ENCODE measurements at regions not wholly inside any gene's neighbourhood (a gene's known extent, or its start where the extent isn't known, plus 50 kb on each side); places are given as distances from the start of the nearest gene placed in this dataset.

- Histone ChIP-seq H3K9me3 (no peaks in the 10 kb centered on the region), H3K36me3 (no peaks in the 10 kb centered on the region), H3K4me3 (no peak overlapping the region), H3K27ac (no peak overlapping the region), H3K4me1 (no peaks in the 10 kb centered on the region), H3K27me3 (no peaks in the 10 kb centered on the region)
- intact Hi-C loops (cut with DNase I; ENCODE audit: low total_unique reads), result no loop called here
- DNase-seq (ENCODE audit: low spot score in 2 of 2), result no peak
- TF ChIP-seq POLR2AphosphoS5 (IDR thresholded peaks at IDR 0.05) (no peak), CTCF (IDR thresholded peaks at IDR 0.05) (no peak), POLR2A (IDR thresholded peaks at IDR 0.05) (no peak)
These were observed 220.8 kb downstream of the COG6 start for GRCh38 chr13:39876258-39876657.

- H3K27ac ChIP-seq, result no peak overlapping the region
These were observed 221.7 kb downstream of the COG6 start for GRCh38 chr13:39877134-39877533.

GRCh38 chr13:39879286-39880035, 224.0 kb downstream of the COG6 start:
- no peaks in the 10 kb centered on the region for H3K27me3 ChIP-seq
- intact Hi-C loops (cut with DNase I; ENCODE audit: low total_unique reads), result no loop called here
- no peaks in the 10 kb centered on the region for H3K4me1 ChIP-seq
- no peak overlapping the region for H3K27ac ChIP-seq
- no peak for DNase-seq (ENCODE audit: low spot score in 2 of 2)
- no peak overlapping the region for H3K4me3 ChIP-seq
- no peaks in the 10 kb centered on the region for H3K36me3 ChIP-seq
- H3K9me3 ChIP-seq, result peaks cover 6 to 7% of the 10 kb centered on the region in 2 donors
- TF ChIP-seq POLR2A (IDR thresholded peaks at IDR 0.05) (no peak), CTCF (IDR thresholded peaks at IDR 0.05) (no peak), POLR2AphosphoS5 (IDR thresholded peaks at IDR 0.05) (no peak)

More at GRCh38 chr13:39877134-39877533, 221.7 kb downstream of the COG6 start:
- H3K4me3 ChIP-seq, result no peak overlapping the region
- H3K9me3 ChIP-seq, result no peaks in the 10 kb centered on the region
- no peaks in the 10 kb centered on the region for H3K36me3 ChIP-seq
- H3K4me1 ChIP-seq, result no peaks in the 10 kb centered on the region
- no peak for DNase-seq (ENCODE audit: low spot score in 2 of 2)
- intact Hi-C loops (cut with DNase I; ENCODE audit: low total_unique reads), result no loop called here
- no peaks in the 10 kb centered on the region for H3K27me3 ChIP-seq
- TF ChIP-seq POLR2AphosphoS5 (IDR thresholded peaks at IDR 0.05), result no peak
- TF ChIP-seq POLR2A (IDR thresholded peaks at IDR 0.05), result no peak
- TF ChIP-seq CTCF (IDR thresholded peaks at IDR 0.05), result no peak

- Histone ChIP-seq H3K4me3 (no peak overlapping the region), H3K27me3 (no peaks in the 10 kb centered on the region), H3K4me1 (no peaks in the 10 kb centered on the region), H3K9me3 (peaks cover 7 to 12% of the 10 kb centered on the region in 2 donors), H3K36me3 (no peaks in the 10 kb centered on the region), H3K27ac (no peak overlapping the region)
- TF ChIP-seq POLR2AphosphoS5 (IDR thresholded peaks at IDR 0.05), result no peak
- TF ChIP-seq CTCF (IDR thresholded peaks at IDR 0.05), result no peak
- DNase-seq (ENCODE audit: low spot score in 2 of 2), result no peak
- intact Hi-C loops (cut with DNase I; ENCODE audit: low total_unique reads), result no loop called here
These were observed 225.9 kb downstream of the COG6 start for GRCh38 chr13:39881383-39881782.

GRCh38 chr13:39881887-39882286, 226.4 kb downstream of the COG6 start:
- DNase-seq (ENCODE audit: low spot score in 2 of 2), result no peak
- TF ChIP-seq POLR2AphosphoS5 (IDR thresholded peaks at IDR 0.05) (no peak), POLR2A (IDR thresholded peaks at IDR 0.05) (no peak), CTCF (IDR thresholded peaks at IDR 0.05) (no peak)
- Histone ChIP-seq H3K4me1 (no peaks in the 10 kb centered on the region), H3K36me3 (no peaks in the 10 kb centered on the region), H3K27me3 (no peaks in the 10 kb centered on the region), H3K4me3 (no peak overlapping the region), H3K27ac (no peak overlapping the region), H3K9me3 (peaks cover 7 to 12% of the 10 kb centered on the region in 2 donors)
- intact Hi-C loops (cut with DNase I; ENCODE audit: low total_unique reads), result no loop called here

All from breast epithelium (tissue), 4 donors.